ENCODE measurements at regions not wholly inside any gene's neighbourhood (a gene's known extent, or its start where the extent isn't known, plus 50 kb on each side); places are given as distances from the start of the nearest gene placed in this dataset.

- no peak for DNase-seq
Measured at GRCh38 chr5:116702776-116703175, 128.2 kb upstream of the SEMA6A start.

GRCh38 chr5:116699332-116699731, 124.7 kb upstream of the SEMA6A start:
- DNase-seq, result no peak

- DNase-seq, result no peak
Measured at GRCh38 chr5:116696366-116696765, 121.7 kb upstream of the SEMA6A start.

- DNase-seq, result no peak
Measured at GRCh38 chr5:116695681-116696080, 121.1 kb upstream of the SEMA6A start.

GRCh38 chr5:116686438-116686837, 111.8 kb upstream of the SEMA6A start:
- DNase-seq, result no peak

- no peak for DNase-seq
Measured at GRCh38 chr5:116685931-116686330, 111.3 kb upstream of the SEMA6A start.

GRCh38 chr5:116685069-116685468, 110.4 kb upstream of the SEMA6A start:
- no peak for DNase-seq

- DNase-seq, result no peak
Measured at GRCh38 chr5:116681334-116682013, 106.9 kb upstream of the SEMA6A start.

GRCh38 chr5:116675626-116675910, 100.9 kb upstream of the SEMA6A start:
- DNase-seq, result no peak

- DNase-seq, result no peak
Measured at GRCh38 chr5:116674881-116675625, 100.4 kb upstream of the SEMA6A start.

- DNase-seq, result no peak
Measured at GRCh38 chr5:116673453-116673852, 98.8 kb upstream of the SEMA6A start.

GRCh38 chr5:116672203-116672602, 97.6 kb upstream of the SEMA6A start:
- no peak for DNase-seq

- no peak for DNase-seq
Measured at GRCh38 chr5:116671211-116671736, 96.7 kb upstream of the SEMA6A start.

GRCh38 chr5:116669261-116670031, 94.8 kb upstream of the SEMA6A start:
- DNase-seq, result no peak

- DNase-seq, result no peak
Measured at GRCh38 chr5:116668390-116668789, 93.8 kb upstream of the SEMA6A start.

- no peak for DNase-seq
Measured at GRCh38 chr5:116666901-116667300, 92.3 kb upstream of the SEMA6A start.

- no peak for DNase-seq
Measured at GRCh38 chr5:116664988-116665387, 90.4 kb upstream of the SEMA6A start.

- no peak for DNase-seq
Measured at GRCh38 chr5:116663081-116663480, 88.5 kb upstream of the SEMA6A start.

- no peak for DNase-seq
Measured at GRCh38 chr5:116661419-116661818, 86.8 kb upstream of the SEMA6A start.

GRCh38 chr5:116660929-116661328, 86.3 kb upstream of the SEMA6A start:
- no peak for DNase-seq

- DNase-seq, result no peak
Measured at GRCh38 chr5:116658830-116659229, 84.2 kb upstream of the SEMA6A start.

GRCh38 chr5:116658141-116658540, 83.5 kb upstream of the SEMA6A start:
- no peak for DNase-seq

- no peak for DNase-seq
Measured at GRCh38 chr5:116655431-116655830, 80.8 kb upstream of the SEMA6A start.

- DNase-seq, result no peak
Measured at GRCh38 chr5:116654925-116655324, 80.3 kb upstream of the SEMA6A start.

Measured in NCI-H2107 (cell line).